Coronary artery (tissue), 2 donors: ENCODE measurements at regions not wholly inside any gene's neighbourhood (a gene's known extent, or its start where the extent isn't known, plus 50 kb on each side); places are given as distances from the start of the nearest gene placed in this dataset.

Experiments used
- DNase-seq: peaks from one replicate; pipeline ENCODE4 v3.0.0-alpha.2; 2017; ENCODE audit warnings: low spot score
- H3K27ac ChIP-seq, 2 donors: fragments of 200-600 bp; sonication (generic); one replicate each; pipeline ENCODE4 v1.5.1; 2016 to 2019
- H3K4me3 ChIP-seq: fragments of 200-600 bp; sonication (generic); 2 replicates; pipeline ENCODE4 v1.5.1; 2016; ENCODE audit warnings: mild to moderate bottlenecking, moderate library complexity
- CTCF ChIP-seq: fragments of 200-600 bp; sonication (generic); IDR thresholded peaks from one replicate; pipeline ENCODE4 v1.5.1; 2019; ENCODE audit warnings: antibody characterized with exemption

DNA sequence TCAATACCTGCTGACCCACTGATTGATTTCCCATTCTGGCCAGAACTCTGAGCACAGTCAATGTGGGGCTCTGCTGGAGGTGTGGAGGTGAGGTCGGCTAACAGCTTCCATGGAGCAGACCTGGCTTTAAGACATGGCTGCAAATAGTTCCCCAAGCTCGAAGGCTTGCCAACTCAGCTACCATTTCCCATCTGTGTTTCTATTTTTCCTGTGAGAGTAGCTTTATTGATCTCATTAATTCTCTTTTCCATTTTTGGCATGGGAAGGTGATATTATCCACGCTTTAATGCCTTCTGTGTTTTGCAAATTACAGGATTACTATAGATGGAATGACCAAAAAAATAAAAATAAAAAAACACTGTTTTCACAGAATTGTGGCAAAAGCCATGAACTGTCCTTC is 151.6 kb upstream of the XYLT1 start:
- no peak overlapping the region for H3K27ac ChIP-seq
- no peak for TF ChIP-seq CTCF
- no peak overlapping the region for H3K4me3 ChIP-seq
- DNase-seq, result no peak

- no peak for TF ChIP-seq CTCF
- Histone ChIP-seq H3K4me3 (no peak overlapping the region), H3K27ac (no peak overlapping the region)
- no peak for DNase-seq
Observed at GRCh38 chr16:17619261-17619660, 148.5 kb upstream of the XYLT1 start.

DNA sequence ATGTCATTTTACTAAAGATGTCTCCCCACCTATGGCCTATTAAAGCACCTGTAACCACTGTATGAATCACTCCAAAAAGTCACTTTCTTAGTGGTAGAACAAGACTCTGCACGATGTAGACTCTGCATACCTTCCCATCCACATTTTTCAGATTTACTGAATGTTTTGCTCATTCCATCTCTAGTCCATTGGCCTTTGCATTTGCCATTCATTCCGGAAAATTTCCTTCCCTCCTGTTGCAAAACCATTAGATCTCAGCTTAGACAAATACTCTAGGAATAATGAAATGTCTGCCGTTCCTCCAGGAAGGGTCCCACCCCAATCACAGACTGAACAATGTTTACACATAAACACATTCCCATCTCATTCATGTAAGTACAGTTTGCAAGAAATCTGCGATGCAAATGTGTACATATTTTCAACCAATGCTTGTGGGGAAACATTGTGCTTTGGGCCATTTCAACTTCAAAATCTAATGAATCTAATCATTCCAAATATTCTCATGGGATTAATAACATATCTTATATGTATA is 146.3 kb upstream of the XYLT1 start:
- no peak overlapping the region for H3K27ac ChIP-seq
- no peak for DNase-seq
- H3K4me3 ChIP-seq, result no peak overlapping the region
- no peak for TF ChIP-seq CTCF

DNA sequence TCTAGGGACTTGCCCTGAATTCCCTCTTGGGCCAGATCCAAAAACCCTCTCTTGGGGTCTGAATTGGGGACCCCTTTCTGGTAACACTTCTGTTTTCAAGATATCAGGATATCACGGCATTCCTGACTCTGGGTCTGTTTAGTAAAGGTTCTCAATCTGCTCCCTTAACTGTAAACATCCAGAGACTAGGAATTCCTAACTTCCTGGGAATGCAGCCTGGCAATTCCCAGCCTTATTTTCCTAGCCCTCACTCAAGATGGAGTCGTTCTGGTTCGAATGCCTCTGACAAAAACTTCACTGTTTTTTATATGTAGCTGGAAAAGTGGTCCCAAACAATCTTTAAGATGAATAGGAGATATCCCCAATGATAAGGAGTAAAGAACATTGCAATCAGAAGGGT is 141.6 kb upstream of the XYLT1 start:
- TF ChIP-seq CTCF, result no peak
- no peak overlapping the region for H3K27ac ChIP-seq
- DNase-seq, result no peak
- H3K4me3 ChIP-seq, result no peak overlapping the region

GRCh38 chr16:17607609-17608008 is 136.8 kb upstream of the XYLT1 start:
- Histone ChIP-seq H3K27ac (no peak overlapping the region), H3K4me3 (no peak overlapping the region)
- no peak for DNase-seq
- no peak for TF ChIP-seq CTCF

GRCh38 chr16:17607075-17607509 is 136.3 kb upstream of the XYLT1 start:
- no peak for DNase-seq
- no peak overlapping the region for H3K4me3 ChIP-seq
- no peak overlapping the region for H3K27ac ChIP-seq
- TF ChIP-seq CTCF, result no peak

DNA sequence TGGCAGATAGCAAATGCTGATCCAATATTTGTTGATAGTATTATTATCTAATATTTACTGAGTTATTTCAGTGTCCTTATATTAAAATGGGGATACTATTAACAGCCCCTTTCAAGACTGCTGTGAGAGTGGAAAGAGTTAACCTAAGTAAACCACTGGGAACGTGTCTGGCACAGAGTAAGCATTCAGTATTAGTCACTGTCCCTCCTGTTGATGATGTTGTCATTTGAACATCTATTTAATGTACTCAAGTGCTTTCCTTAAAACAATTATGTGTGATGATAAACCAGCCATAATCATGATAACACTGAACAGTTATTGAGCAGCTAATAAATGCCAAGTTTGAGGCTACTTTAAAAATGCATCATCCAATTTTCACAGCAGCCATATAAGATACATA is 135.7 kb upstream of the XYLT1 start:
- TF ChIP-seq CTCF, result no peak
- Histone ChIP-seq H3K4me3 (no peak overlapping the region), H3K27ac (no peak overlapping the region)
- no peak for DNase-seq
